ENCODE measurements at regions not wholly inside any gene's neighbourhood (a gene's known extent, or its start where the extent isn't known, plus 50 kb on each side); places are given as distances from the start of the nearest gene placed in this dataset.

DNA sequence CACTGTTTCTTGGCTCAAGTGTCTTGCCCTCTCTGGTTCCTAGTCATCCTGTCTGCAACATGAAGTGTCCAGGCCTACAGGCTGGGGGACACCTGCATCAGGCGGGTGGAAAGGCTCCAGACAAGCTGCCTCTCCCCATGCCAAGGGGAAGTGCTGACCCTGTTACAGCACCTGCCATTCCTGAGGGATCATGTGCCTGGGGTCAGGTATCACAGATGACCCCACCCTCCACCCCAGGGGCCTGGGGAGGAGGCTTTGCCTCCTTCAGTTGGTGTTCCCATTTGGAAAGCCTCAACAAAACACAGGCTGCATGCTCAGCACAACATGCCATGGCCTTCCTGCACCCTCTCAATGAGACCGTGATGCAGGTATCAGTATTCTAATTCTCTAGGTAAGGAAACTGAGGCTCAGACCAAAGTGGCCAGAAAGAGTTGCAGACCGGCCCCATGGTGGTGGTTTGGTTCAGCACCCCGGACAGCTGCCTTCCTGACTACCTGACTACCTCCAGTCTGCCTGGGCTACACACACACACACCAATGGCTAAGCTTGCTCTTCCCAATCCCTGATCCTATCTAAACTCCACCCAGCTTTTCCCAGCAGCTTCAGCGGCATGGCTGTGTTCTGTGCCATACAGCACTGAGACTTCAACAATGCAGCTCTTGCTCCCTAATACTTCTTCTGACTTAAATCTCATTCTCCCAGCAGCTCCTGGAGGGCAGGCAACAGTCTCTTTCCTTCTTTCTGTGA lies 69.7 kb upstream of the LINGO1 start:
- TF ChIP-seq, protein P1, sequence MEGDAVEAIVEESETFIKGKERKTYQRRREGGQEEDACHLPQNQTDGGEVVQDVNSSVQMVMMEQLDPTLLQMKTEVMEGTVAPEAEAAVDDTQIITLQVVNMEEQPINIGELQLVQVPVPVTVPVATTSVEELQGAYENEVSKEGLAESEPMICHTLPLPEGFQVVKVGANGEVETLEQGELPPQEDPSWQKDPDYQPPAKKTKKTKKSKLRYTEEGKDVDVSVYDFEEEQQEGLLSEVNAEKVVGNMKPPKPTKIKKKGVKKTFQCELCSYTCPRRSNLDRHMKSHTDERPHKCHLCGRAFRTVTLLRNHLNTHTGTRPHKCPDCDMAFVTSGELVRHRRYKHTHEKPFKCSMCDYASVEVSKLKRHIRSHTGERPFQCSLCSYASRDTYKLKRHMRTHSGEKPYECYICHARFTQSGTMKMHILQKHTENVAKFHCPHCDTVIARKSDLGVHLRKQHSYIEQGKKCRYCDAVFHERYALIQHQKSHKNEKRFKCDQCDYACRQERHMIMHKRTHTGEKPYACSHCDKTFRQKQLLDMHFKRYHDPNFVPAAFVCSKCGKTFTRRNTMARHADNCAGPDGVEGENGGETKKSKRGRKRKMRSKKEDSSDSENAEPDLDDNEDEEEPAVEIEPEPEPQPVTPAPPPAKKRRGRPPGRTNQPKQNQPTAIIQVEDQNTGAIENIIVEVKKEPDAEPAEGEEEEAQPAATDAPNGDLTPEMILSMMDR (conservative IDR thresholded peaks at IDR 0.05 in 1 of 2, IDR thresholded peaks at IDR 0.05 in 1 of 2; ENCODE audit: extremely low read depth in 1 of 2, insufficient read depth in 1 of 2, low read depth in 1 of 2, low read length in 2 of 2) = no peak
- TF ChIP-seq EZH2 (IDR thresholded peaks at IDR 0.05; ENCODE audit: borderline replicate concordance, low read length) = no peak
